Astrocyte (in vitro differentiated cells and primary cell): ENCODE measurements at regions not wholly inside any gene's neighbourhood (a gene's known extent, or its start where the extent isn't known, plus 50 kb on each side); places are given as distances from the start of the nearest gene placed in this dataset.

Experiments
- DNase-seq: peaks from one replicate; pipeline ENCODE4 v3.0.0-alpha.2; 2010; ENCODE audit warnings: low read depth
- FAIRE-seq: peaks from 2 replicates; lab custom pipeline; 2011; peaks lifted over from hg19 to GRCh38; lab: Jason Lieb, UNC
- H2AFZ ChIP-seq: 2 replicates; pipeline ENCODE4 v1.6.0; 2012; ENCODE audit warnings: low read depth, low read length, inconsistent platforms
- H3K27ac ChIP-seq: 2 replicates; pipeline ENCODE4 v1.5.1; 2011; ENCODE audit warnings: low read depth, low read length, inconsistent platforms
- H3K27me3 ChIP-seq: 2 replicates; pipeline ENCODE4 v1.6.0; 2011; ENCODE audit warnings: low read length, inconsistent platforms; ENCODE audit not compliant: insufficient read depth
- H3K36me3 ChIP-seq: 2 replicates; pipeline ENCODE4 v1.5.1; 2011; ENCODE audit warnings: low read length, inconsistent platforms; ENCODE audit not compliant: insufficient read depth
- H3K4me1 ChIP-seq: 2 replicates; pipeline ENCODE4 v1.5.1; 2011; ENCODE audit warnings: low read length, inconsistent platforms; ENCODE audit not compliant: insufficient read depth
- H3K4me2 ChIP-seq: 2 replicates; pipeline ENCODE4 v1.6.0; 2012; ENCODE audit warnings: low read length, inconsistent platforms
- H3K4me3 ChIP-seq: 2 replicates; pipeline ENCODE4 v1.5.1; 2011; ENCODE audit warnings: low read depth, mild to moderate bottlenecking, low read length, inconsistent platforms; ENCODE audit not compliant: insufficient read depth
- H3K79me2 ChIP-seq: 2 replicates; pipeline ENCODE4 v1.6.0; 2012; ENCODE audit warnings: mild to moderate bottlenecking, low read length, inconsistent platforms; ENCODE audit not compliant: insufficient read depth
- H3K9ac ChIP-seq: 2 replicates; pipeline ENCODE4 v1.6.0; 2012; ENCODE audit warnings: mild to moderate bottlenecking, low read length, inconsistent platforms
- H3K9me3 ChIP-seq: 2 replicates; pipeline ENCODE4 v1.5.1; 2012; ENCODE audit warnings: low read depth, mild to moderate bottlenecking, low read length, inconsistent platforms; ENCODE audit not compliant: insufficient read depth
- H4K20me1 ChIP-seq: 2 replicates; pipeline ENCODE4 v1.6.0; 2012; ENCODE audit warnings: low read length, inconsistent platforms; ENCODE audit not compliant: insufficient read depth
- H3K27ac Mint-ChIP-seq: one replicate; pipeline ENCODE4 v1.8.0; 2021; ENCODE audit warnings: mild to moderate bottlenecking, mixed read lengths; ENCODE audit not compliant: unreplicated experiment
- H3K27me3 Mint-ChIP-seq: one replicate; pipeline ENCODE4 v1.8.0; 2021; ENCODE audit warnings: low read depth, mixed read lengths; ENCODE audit not compliant: unreplicated experiment
- H3K36me3 Mint-ChIP-seq: one replicate; pipeline ENCODE4 v1.8.0; 2021; ENCODE audit warnings: low read depth, mixed read lengths; ENCODE audit not compliant: unreplicated experiment
- H3K4me1 Mint-ChIP-seq: one replicate; pipeline ENCODE4 v1.8.0; 2021; ENCODE audit warnings: low read depth, mixed read lengths; ENCODE audit not compliant: unreplicated experiment
- H3K4me3 Mint-ChIP-seq: one replicate; pipeline ENCODE4 v1.8.0; 2021; ENCODE audit warnings: mild to moderate bottlenecking, moderate library complexity, mixed read lengths; ENCODE audit not compliant: unreplicated experiment
- H3K9me3 Mint-ChIP-seq: one replicate; pipeline ENCODE4 v1.8.0; 2021; ENCODE audit warnings: mild to moderate bottlenecking, mixed read lengths; ENCODE audit not compliant: unreplicated experiment
- CTCF ChIP-seq: IDR thresholded peaks from 2 replicates; pipeline ENCODE4 v1.5.1; 2011; ENCODE audit warnings: low read depth, mild to moderate bottlenecking, inconsistent platforms, low read length, moderate library complexity; ENCODE audit not compliant: insufficient read depth
- EZH2 ChIP-seq: IDR thresholded peaks from 2 replicates; pipeline ENCODE4 v1.6.1; 2012; ENCODE audit warnings: mild to moderate bottlenecking, low read length, inconsistent platforms; ENCODE audit not compliant: insufficient read depth

- peak; percentile 98 for FAIRE-seq
- peak overlapping the region; percentile 86 for H3K27ac ChIP-seq
These were observed 93.0 kb upstream of the DAB2 start for GRCh38 chr5:39517800-39518199.

DNA sequence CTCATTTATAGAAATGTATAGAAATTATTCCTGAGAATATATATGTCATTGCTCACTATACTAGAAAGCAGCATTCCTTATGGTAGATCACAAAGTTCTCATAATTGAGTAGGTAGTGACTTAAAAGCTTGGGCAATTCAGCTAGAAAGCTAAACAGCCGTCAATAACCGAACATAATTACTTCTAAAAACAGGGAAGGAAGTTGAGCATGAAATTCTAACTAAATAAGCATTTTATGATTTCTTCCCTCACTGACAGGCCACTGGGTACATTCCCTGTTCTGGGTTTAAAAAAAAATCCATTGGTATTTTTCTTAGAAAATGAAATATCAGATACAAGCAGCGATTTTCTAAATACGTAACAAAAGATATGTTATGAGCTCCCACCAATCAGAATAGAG, 91.1 kb upstream of the DAB2 start:
- H4K20me1 ChIP-seq: no peaks in the 10 kb centered on the region
- no peak overlapping the region for H3K9ac ChIP-seq
- TF ChIP-seq CTCF (no peak), EZH2 (no peak)
- no peaks in the 10 kb centered on the region for H3K79me2 ChIP-seq
- H3K27ac ChIP-seq: no peak overlapping the region
- peaks cover 45% of the 10 kb centered on the region for H3K4me1 Mint-ChIP-seq
- H3K36me3 Mint-ChIP-seq: peaks cover 1% of the 10 kb centered on the region
- no peak overlapping the region for H3K27ac Mint-ChIP-seq
- no peak overlapping the region for H3K4me3 ChIP-seq
- H3K27me3 Mint-ChIP-seq: no peaks in the 10 kb centered on the region
- H2AFZ ChIP-seq: no peak overlapping the region
- H3K36me3 ChIP-seq: no peaks in the 10 kb centered on the region
- no peaks in the 10 kb centered on the region for H3K9me3 ChIP-seq
- H3K4me1 ChIP-seq: peaks cover 39% of the 10 kb centered on the region
- peaks cover 4% of the 10 kb centered on the region for H3K9me3 Mint-ChIP-seq
- FAIRE-seq (no peak), DNase-seq (no peak)
- H3K4me2 ChIP-seq: no peak overlapping the region
- no peak overlapping the region for H3K4me3 Mint-ChIP-seq
- no peaks in the 10 kb centered on the region for H3K27me3 ChIP-seq

More at GRCh38 chr5:39517800-39518199, 93.0 kb upstream of the DAB2 start:
- Histone ChIP-seq H3K4me2 (peak overlapping the region; percentile 39), H3K9me3 (no peaks in the 10 kb centered on the region), H3K4me1 (peaks cover 39% of the 10 kb centered on the region), H3K27me3 (no peaks in the 10 kb centered on the region), H3K4me3 (no peak overlapping the region), H3K79me2 (no peaks in the 10 kb centered on the region), H4K20me1 (no peaks in the 10 kb centered on the region), H2AFZ (no peak overlapping the region), H3K36me3 (no peaks in the 10 kb centered on the region), H3K9ac (peak overlapping the region; percentile 22)
- Mint-ChIP-seq H3K27me3 (no peaks in the 10 kb centered on the region), H3K27ac (peak overlapping the region; percentile 55), H3K4me3 (no peak overlapping the region), H3K4me1 (peaks cover 42% of the 10 kb centered on the region), H3K9me3 (peaks cover 4% of the 10 kb centered on the region), H3K36me3 (peaks cover 1% of the 10 kb centered on the region)
- no peak for TF ChIP-seq CTCF
- TF ChIP-seq EZH2: no peak
- peak; percentile 98 for DNase-seq

DNA sequence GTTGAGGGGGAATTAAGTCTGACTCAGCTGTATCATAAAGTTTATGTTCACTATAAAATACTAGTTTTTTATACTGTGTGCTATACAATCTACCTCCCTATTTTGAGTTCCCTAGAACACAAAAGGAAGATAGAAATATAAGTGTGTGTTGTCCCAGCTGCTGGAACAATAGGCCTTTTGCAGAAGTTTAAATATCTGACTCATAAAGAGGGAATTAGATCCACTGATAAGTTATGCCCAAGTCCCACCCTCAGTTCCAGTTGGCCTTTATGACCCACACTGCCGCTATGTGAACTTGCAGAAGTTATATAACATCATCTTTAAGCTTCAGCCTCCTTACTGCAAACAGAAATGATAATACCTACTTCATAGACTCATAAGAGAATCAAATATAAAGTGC, 88.5 kb upstream of the DAB2 start:
- Histone ChIP-seq H3K4me3 (no peak overlapping the region), H3K27me3 (no peaks in the 10 kb centered on the region), H3K4me1 (peaks cover 16% of the 10 kb centered on the region), H3K79me2 (no peaks in the 10 kb centered on the region), H3K27ac (no peak overlapping the region), H3K36me3 (no peaks in the 10 kb centered on the region), H2AFZ (no peak overlapping the region), H3K9me3 (no peaks in the 10 kb centered on the region), H3K9ac (no peak overlapping the region), H3K4me2 (peak overlapping the region; percentile 5), H4K20me1 (no peaks in the 10 kb centered on the region)
- FAIRE-seq: no peak
- Mint-ChIP-seq H3K27ac (no peak overlapping the region), H3K9me3 (no peaks in the 10 kb centered on the region), H3K36me3 (no peaks in the 10 kb centered on the region), H3K27me3 (no peaks in the 10 kb centered on the region), H3K4me3 (no peak overlapping the region), H3K4me1 (peaks cover 29% of the 10 kb centered on the region)
- DNase-seq: peak; percentile 65
- TF ChIP-seq CTCF: no peak
- TF ChIP-seq EZH2: no peak
